ENCODE measurements at regions not wholly inside any gene's neighbourhood (a gene's known extent, or its start where the extent isn't known, plus 50 kb on each side); places are given as distances from the start of the nearest gene placed in this dataset.

DNA sequence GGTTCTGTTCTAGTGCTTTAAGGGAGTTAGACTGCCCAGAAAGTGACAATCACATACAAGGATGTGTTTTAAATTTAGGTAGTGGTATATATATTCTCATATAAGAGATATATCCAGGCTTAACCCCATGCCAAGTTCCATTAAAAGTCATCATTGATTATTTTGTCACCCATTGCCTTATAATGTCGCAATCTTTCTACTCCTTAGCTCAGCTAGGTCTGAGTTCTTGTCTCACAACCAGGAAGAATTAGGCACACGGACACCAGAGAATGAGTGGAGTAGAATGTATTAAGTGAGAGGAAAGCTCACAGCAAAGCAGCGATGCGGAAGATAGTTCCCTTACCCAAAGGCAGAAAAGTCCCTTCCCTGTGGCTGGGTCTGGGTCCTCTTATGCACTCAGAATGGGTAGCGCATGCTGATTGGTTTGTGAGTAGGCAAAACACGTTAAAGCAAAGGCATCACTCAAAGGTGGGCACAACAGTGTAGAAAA lies 197.2 kb upstream of the AHR start:
- TF ChIP-seq, protein P1, sequence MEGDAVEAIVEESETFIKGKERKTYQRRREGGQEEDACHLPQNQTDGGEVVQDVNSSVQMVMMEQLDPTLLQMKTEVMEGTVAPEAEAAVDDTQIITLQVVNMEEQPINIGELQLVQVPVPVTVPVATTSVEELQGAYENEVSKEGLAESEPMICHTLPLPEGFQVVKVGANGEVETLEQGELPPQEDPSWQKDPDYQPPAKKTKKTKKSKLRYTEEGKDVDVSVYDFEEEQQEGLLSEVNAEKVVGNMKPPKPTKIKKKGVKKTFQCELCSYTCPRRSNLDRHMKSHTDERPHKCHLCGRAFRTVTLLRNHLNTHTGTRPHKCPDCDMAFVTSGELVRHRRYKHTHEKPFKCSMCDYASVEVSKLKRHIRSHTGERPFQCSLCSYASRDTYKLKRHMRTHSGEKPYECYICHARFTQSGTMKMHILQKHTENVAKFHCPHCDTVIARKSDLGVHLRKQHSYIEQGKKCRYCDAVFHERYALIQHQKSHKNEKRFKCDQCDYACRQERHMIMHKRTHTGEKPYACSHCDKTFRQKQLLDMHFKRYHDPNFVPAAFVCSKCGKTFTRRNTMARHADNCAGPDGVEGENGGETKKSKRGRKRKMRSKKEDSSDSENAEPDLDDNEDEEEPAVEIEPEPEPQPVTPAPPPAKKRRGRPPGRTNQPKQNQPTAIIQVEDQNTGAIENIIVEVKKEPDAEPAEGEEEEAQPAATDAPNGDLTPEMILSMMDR (IDR thresholded peaks at IDR 0.05; ENCODE audit: insufficient read depth, low read depth, low read length), result no peak
- H3K27me3 ChIP-seq (ENCODE audit: control insufficient read depth, insufficient read depth, low read length), result no peaks in the 10 kb centered on the region
- H3K4me3 ChIP-seq (ENCODE audit: low read depth, low read length), result no peak overlapping the region
- ChIA-PET POLR2A (interaction anchor here (0.6 kb wide), 1 partner anchor 523 kb away, joined by 3 read pairs; no protein-coding TSS in a partner anchor), CTCF (no interaction called here)
- no peak for DNase-seq (ENCODE audit: low read depth)
- H3K36me3 ChIP-seq (ENCODE audit: control insufficient read depth, insufficient read depth, low read length), result no peaks in the 10 kb centered on the region

DNA sequence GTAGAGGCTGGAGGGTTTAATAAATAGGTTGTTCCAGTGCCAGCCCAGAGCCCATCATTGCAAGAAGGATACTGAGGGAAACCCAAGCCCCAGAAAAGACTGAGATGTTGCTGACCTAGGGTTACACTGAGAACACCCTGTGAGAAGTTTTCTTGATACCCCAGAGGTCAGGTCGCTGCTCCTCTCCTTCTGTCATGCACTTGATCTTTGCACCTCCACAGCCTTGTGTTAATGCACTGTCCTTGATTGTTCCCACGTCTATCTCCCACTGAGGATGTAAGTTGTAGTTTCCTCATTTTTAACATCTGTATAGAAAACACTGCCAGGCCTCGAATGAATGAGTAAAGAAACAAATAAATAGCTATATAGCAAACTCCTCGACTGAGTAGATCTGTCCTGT lies 195.3 kb upstream of the AHR start:
- ChIA-PET POLR2A (no interaction called here), CTCF (no interaction called here)
- no peak for DNase-seq (ENCODE audit: low read depth)
- TF ChIP-seq, protein P1 (IDR thresholded peaks at IDR 0.05; ENCODE audit: insufficient read depth, low read depth, low read length), result no peak
- Histone ChIP-seq H3K27me3 (ENCODE audit: control insufficient read depth, insufficient read depth, low read length) (no peaks in the 10 kb centered on the region), H3K4me3 (ENCODE audit: low read depth, low read length) (no peak overlapping the region), H3K36me3 (ENCODE audit: control insufficient read depth, insufficient read depth, low read length) (no peaks in the 10 kb centered on the region)

GRCh38 chr7:17103984-17104383 lies 194.5 kb upstream of the AHR start:
- TF ChIP-seq, protein P1 (IDR thresholded peaks at IDR 0.05; ENCODE audit: insufficient read depth, low read depth, low read length), result no peak
- no peaks in the 10 kb centered on the region for H3K36me3 ChIP-seq (ENCODE audit: control insufficient read depth, insufficient read depth, low read length)
- no peaks in the 10 kb centered on the region for H3K27me3 ChIP-seq (ENCODE audit: control insufficient read depth, insufficient read depth, low read length)
- no peak overlapping the region for H3K4me3 ChIP-seq (ENCODE audit: low read depth, low read length)
- no peak for DNase-seq (ENCODE audit: low read depth)
- CTCF ChIA-PET, result interaction anchor here (1.2 kb wide), 2 partner anchors 11 to 121 kb away, joined by 3 read pairs; no protein-coding TSS in a partner anchor
- POLR2A ChIA-PET, result no interaction called here

DNA sequence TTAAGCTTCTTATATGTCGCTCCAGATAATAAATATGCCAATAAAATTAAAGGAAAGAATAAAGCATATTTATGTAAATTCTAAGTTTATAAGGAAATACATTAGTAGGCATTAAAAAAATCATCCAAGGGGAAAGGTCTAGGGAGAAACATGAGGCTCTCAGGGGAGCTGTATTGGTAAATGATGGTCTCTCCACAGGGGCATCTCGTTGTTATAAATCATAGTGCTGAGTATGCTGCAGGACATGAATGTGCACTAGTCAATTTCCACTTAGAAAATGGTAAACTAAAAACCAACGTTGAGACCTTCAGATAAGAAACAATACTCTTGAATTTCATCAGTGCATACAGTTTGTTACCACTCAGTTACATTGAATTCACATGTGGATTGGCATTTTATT lies 194.0 kb upstream of the AHR start:
- ChIA-PET CTCF (interaction anchor here (0.9 to 1.2 kb wide), 3 partner anchors 12 to 122 kb away, joined by 3 read pairs; no protein-coding TSS in a partner anchor), POLR2A (no interaction called here)
- H3K27me3 ChIP-seq (ENCODE audit: control insufficient read depth, insufficient read depth, low read length), result no peaks in the 10 kb centered on the region
- TF ChIP-seq, protein P1 (IDR thresholded peaks at IDR 0.05; ENCODE audit: insufficient read depth, low read depth, low read length), result no peak
- DNase-seq (ENCODE audit: low read depth), result no peak
- no peak overlapping the region for H3K4me3 ChIP-seq (ENCODE audit: low read depth, low read length)
- H3K36me3 ChIP-seq (ENCODE audit: control insufficient read depth, insufficient read depth, low read length), result no peaks in the 10 kb centered on the region

- no peaks in the 10 kb centered on the region for H3K36me3 ChIP-seq (ENCODE audit: control insufficient read depth, insufficient read depth, low read length)
- no peak for DNase-seq (ENCODE audit: low read depth)
- POLR2A ChIA-PET, result no interaction called here
- H3K4me3 ChIP-seq (ENCODE audit: low read depth, low read length), result no peak overlapping the region
- CTCF ChIA-PET, result interaction anchor here (0.5 to 1.2 kb wide), 4 partner anchors 35 to 329 kb away, joined by 3 to 4 read pairs (median 3); no protein-coding TSS in a partner anchor
- H3K27me3 ChIP-seq (ENCODE audit: control insufficient read depth, insufficient read depth, low read length), result no peaks in the 10 kb centered on the region
- TF ChIP-seq, protein P1 (IDR thresholded peaks at IDR 0.05; ENCODE audit: insufficient read depth, low read depth, low read length), result no peak
These were observed 192.8 kb upstream of the AHR start for GRCh38 chr7:17105701-17106100.
